ENCODE measurements at regions not wholly inside any gene's neighbourhood (a gene's known extent, or its start where the extent isn't known, plus 50 kb on each side); places are given as distances from the start of the nearest gene placed in this dataset.
A peak's percentile ranks its signal among the peaks of the same experiment; 100 is the strongest.
"Not testable (repeated sequence)": the region's sequence is repeated elsewhere in the genome, so short reads cannot be mapped to it uniquely, and the experiment has no call there.

- POLR2A ChIA-PET; DNase-seq; H3K4me1 Mint-ChIP-seq; H3K27ac Mint-ChIP-seq; H3K9me3 Mint-ChIP-seq; H3K36me3 Mint-ChIP-seq (ENCODE audit: low read depth); H3K4me3 Mint-ChIP-seq; CTCF ChIA-PET; H3K27me3 Mint-ChIP-seq: not testable (repeated sequence)
These were observed 147.9 kb downstream of the MSL3 start for GRCh38 chrX:11905933-11906332.

- CTCF ChIA-PET, result no interaction called here
- Mint-ChIP-seq H3K27ac (no peak overlapping the region), H3K27me3 (peaks cover 3% of the 10 kb centered on the region), H3K4me1 (peaks cover 8% of the 10 kb centered on the region), H3K9me3 (peaks cover 3% of the 10 kb centered on the region), H3K4me3 (no peak overlapping the region), H3K36me3 (ENCODE audit: low read depth) (no peaks in the 10 kb centered on the region)
- DNase-seq, result peak; percentile 33
- POLR2A ChIA-PET, result no interaction called here
These were observed 150.3 kb downstream of the MSL3 start for GRCh38 chrX:11908371-11908770.

GRCh38 chrX:11913001-11913400 lies 155.0 kb downstream of the MSL3 start:
- H3K4me3 Mint-ChIP-seq, result no peak overlapping the region
- POLR2A ChIA-PET, result no interaction called here
- no peak overlapping the region for H3K27ac Mint-ChIP-seq
- no peak for DNase-seq
- CTCF ChIA-PET, result no interaction called here
- no peaks in the 10 kb centered on the region for H3K9me3 Mint-ChIP-seq
- no peaks in the 10 kb centered on the region for H3K36me3 Mint-ChIP-seq (ENCODE audit: low read depth)
- H3K4me1 Mint-ChIP-seq, result peaks cover 3% of the 10 kb centered on the region
- peaks cover 8% of the 10 kb centered on the region for H3K27me3 Mint-ChIP-seq

DNA sequence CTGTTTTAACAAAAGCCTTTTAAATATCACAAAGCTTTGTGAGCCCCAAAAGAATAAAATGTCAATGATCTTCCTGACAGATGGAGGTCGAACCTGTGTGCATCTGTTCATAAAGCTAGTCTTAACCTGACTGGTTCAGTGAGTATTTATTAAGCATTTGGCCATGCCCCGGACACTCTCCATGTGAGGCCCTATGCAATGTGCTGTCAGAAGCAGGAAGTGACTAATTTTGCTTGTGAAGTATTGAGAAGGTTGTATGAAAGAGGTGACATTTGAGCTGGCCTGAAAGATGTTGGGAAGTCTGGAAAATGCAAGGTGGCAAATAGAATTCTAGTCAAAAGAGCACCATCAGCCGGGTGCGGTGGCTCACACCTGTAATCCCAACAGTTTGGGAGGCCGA lies 171.4 kb downstream of the MSL3 start:
- ChIA-PET POLR2A (no interaction called here), CTCF (no interaction called here)
- Mint-ChIP-seq H3K27ac (no peak overlapping the region), H3K36me3 (ENCODE audit: low read depth) (no peaks in the 10 kb centered on the region), H3K4me1 (no peaks in the 10 kb centered on the region), H3K9me3 (peaks cover 7% of the 10 kb centered on the region), H3K4me3 (no peak overlapping the region), H3K27me3 (no peaks in the 10 kb centered on the region)
- no peak for DNase-seq

GRCh38 chrX:11932423-11932822 lies 174.4 kb downstream of the MSL3 start:
- POLR2A ChIA-PET, result interaction anchor here (0.6 kb wide), 1 partner anchor 82 kb away, joined by 5 read pairs; no protein-coding TSS in a partner anchor
- no peak for DNase-seq
- no peaks in the 10 kb centered on the region for H3K4me1 Mint-ChIP-seq
- H3K9me3 Mint-ChIP-seq, result peaks cover 2% of the 10 kb centered on the region
- CTCF ChIA-PET, result no interaction called here
- H3K27ac Mint-ChIP-seq, result no peak overlapping the region
- H3K27me3 Mint-ChIP-seq, result no peaks in the 10 kb centered on the region
- H3K4me3 Mint-ChIP-seq, result no peak overlapping the region
- H3K36me3 Mint-ChIP-seq (ENCODE audit: low read depth), result no peaks in the 10 kb centered on the region

DNA sequence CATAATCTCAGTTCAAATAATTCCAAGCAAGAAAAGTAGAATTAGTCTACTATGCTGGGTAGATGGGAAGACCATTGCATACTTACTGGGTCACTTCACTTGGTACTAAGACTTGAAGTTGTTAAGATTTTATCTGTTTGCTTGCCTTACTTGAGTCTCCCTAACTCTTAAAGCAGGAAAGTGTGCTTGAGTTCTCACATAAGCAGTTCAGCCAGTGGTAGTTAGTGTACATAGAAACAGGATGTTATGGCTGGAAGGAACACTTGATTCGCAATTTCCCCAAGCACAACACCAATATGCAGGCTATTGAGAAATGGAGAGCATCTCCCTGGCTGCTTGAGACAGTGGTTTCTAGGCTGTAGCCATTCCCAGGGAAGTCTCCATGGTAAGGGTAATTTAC lies 176.1 kb downstream of the MSL3 start:
- H3K27ac Mint-ChIP-seq, result no peak overlapping the region
- no peaks in the 10 kb centered on the region for H3K9me3 Mint-ChIP-seq

GRCh38 chrX:11941571-11941970 lies 183.5 kb downstream of the MSL3 start:
- CTCF ChIA-PET, result no interaction called here
- H3K27me3 Mint-ChIP-seq, result no peaks in the 10 kb centered on the region

More for the DNA sequence above, 176.1 kb downstream of the MSL3 start:
- CTCF ChIA-PET, result no interaction called here
- H3K4me3 Mint-ChIP-seq, result no peak overlapping the region
- DNase-seq, result no peak
- H3K27me3 Mint-ChIP-seq, result no peaks in the 10 kb centered on the region
- no peaks in the 10 kb centered on the region for H3K36me3 Mint-ChIP-seq (ENCODE audit: low read depth)
- POLR2A ChIA-PET, result no interaction called here
- H3K4me1 Mint-ChIP-seq, result no peaks in the 10 kb centered on the region

GRCh38 chrX:11944501-11944900 lies 186.5 kb downstream of the MSL3 start:
- H3K27me3 Mint-ChIP-seq, result no peaks in the 10 kb centered on the region
- H3K27ac Mint-ChIP-seq, result no peak overlapping the region
- CTCF ChIA-PET, result no interaction called here
- no peaks in the 10 kb centered on the region for H3K36me3 Mint-ChIP-seq (ENCODE audit: low read depth)
- POLR2A ChIA-PET, result no interaction called here
- H3K9me3 Mint-ChIP-seq, result no peaks in the 10 kb centered on the region
- no peak overlapping the region for H3K4me3 Mint-ChIP-seq
- no peak for DNase-seq
- H3K4me1 Mint-ChIP-seq, result no peaks in the 10 kb centered on the region

More at GRCh38 chrX:11941571-11941970, 183.5 kb downstream of the MSL3 start:
- H3K36me3 Mint-ChIP-seq (ENCODE audit: low read depth), result no peaks in the 10 kb centered on the region
- no peaks in the 10 kb centered on the region for H3K4me1 Mint-ChIP-seq
- no peak for DNase-seq
- H3K27ac Mint-ChIP-seq, result no peak overlapping the region
- POLR2A ChIA-PET, result no interaction called here
- H3K4me3 Mint-ChIP-seq, result no peak overlapping the region
- no peaks in the 10 kb centered on the region for H3K9me3 Mint-ChIP-seq

- H3K27ac Mint-ChIP-seq, result no peak overlapping the region
- no peaks in the 10 kb centered on the region for H3K27me3 Mint-ChIP-seq
- H3K4me1 Mint-ChIP-seq, result no peaks in the 10 kb centered on the region
- H3K9me3 Mint-ChIP-seq, result no peaks in the 10 kb centered on the region
- H3K36me3 Mint-ChIP-seq (ENCODE audit: low read depth), result no peaks in the 10 kb centered on the region
- ChIA-PET CTCF (no interaction called here), POLR2A (no interaction called here)
- H3K4me3 Mint-ChIP-seq, result no peak overlapping the region
- no peak for DNase-seq
These were observed 189.0 kb upstream of the FRMPD4 start for GRCh38 chrX:11949291-11949690.

DNA sequence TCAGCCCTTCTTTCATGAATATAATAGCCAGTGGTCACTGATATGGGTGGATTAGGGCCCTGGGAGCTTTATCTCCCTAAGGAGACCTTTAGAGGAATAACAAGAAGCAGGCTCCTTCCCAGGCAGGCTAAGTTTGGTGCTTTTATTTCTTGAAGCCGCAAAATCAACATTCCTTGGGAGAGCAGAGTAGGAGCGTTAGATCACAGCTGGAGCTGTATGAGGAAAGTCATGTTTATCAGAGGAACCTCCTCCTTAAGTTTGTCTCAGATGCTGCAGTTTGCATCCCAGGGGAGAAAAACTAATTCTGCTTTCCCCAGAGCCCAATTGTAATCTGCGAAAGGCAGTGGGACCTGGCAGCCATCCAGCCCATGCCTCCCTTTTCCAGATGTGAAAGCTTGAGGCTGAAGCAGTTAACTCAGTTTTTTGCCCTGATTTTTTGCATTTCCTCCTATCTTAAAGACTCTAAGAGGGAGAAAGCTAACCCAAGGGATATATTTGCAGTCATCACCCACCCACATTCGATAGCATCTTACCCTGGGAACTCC lies 186.0 kb upstream of the FRMPD4 start:
- Mint-ChIP-seq H3K9me3 (no peaks in the 10 kb centered on the region), H3K4me1 (no peaks in the 10 kb centered on the region), H3K36me3 (ENCODE audit: low read depth) (no peaks in the 10 kb centered on the region), H3K27me3 (no peaks in the 10 kb centered on the region), H3K4me3 (no peak overlapping the region), H3K27ac (no peak overlapping the region)
- DNase-seq, result no peak
- ChIA-PET POLR2A (no interaction called here), CTCF (no interaction called here)

- no peaks in the 10 kb centered on the region for H3K27me3 Mint-ChIP-seq
- H3K36me3 Mint-ChIP-seq (ENCODE audit: low read depth), result no peaks in the 10 kb centered on the region
- no peaks in the 10 kb centered on the region for H3K9me3 Mint-ChIP-seq
- no peak overlapping the region for H3K27ac Mint-ChIP-seq
- H3K4me3 Mint-ChIP-seq, result no peak overlapping the region
- ChIA-PET POLR2A (no interaction called here), CTCF (interaction anchor here (1.2 kb wide), 1 partner anchor 54 kb away, joined by 3 read pairs; no protein-coding TSS in a partner anchor)
- DNase-seq, result no peak
- no peaks in the 10 kb centered on the region for H3K4me1 Mint-ChIP-seq
These were observed 184.7 kb upstream of the FRMPD4 start for GRCh38 chrX:11953615-11954014.

- DNase-seq, result no peak
- CTCF ChIA-PET, result interaction anchor here (1.2 kb wide), 1 partner anchor 53 kb away, joined by 3 read pairs; no protein-coding TSS in a partner anchor
These were observed 184.1 kb upstream of the FRMPD4 start for GRCh38 chrX:11954176-11954575.

DNA sequence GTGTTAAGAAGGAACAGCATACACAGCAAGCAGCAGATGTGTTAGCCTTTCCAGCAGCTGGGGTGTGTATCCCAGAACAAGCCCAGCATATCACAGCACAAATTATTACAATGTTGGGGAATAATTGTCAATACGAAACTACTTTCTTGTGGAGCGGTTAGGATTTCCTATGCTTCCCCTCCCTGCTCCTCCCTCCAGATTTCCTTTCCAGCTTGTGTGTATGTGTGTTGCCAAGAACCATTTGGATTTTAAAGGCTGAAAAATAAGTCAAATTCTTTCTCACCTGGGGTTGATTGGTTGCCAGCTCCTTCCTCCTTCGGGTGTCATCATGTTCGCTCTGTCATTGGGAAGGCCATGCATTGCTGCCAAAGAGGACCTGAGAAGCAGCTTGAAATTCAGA lies 178.2 kb upstream of the FRMPD4 start:
- H3K27ac Mint-ChIP-seq, result no peak overlapping the region
- no peaks in the 10 kb centered on the region for H3K27me3 Mint-ChIP-seq
- H3K36me3 Mint-ChIP-seq (ENCODE audit: low read depth), result no peaks in the 10 kb centered on the region
- no peak for DNase-seq
- no peaks in the 10 kb centered on the region for H3K9me3 Mint-ChIP-seq
- H3K4me1 Mint-ChIP-seq, result no peaks in the 10 kb centered on the region
- ChIA-PET CTCF (no interaction called here), POLR2A (no interaction called here)
- no peak overlapping the region for H3K4me3 Mint-ChIP-seq

More at GRCh38 chrX:11954176-11954575, 184.1 kb upstream of the FRMPD4 start:
- Mint-ChIP-seq H3K4me1 (no peaks in the 10 kb centered on the region), H3K36me3 (ENCODE audit: low read depth) (no peaks in the 10 kb centered on the region), H3K27me3 (no peaks in the 10 kb centered on the region), H3K9me3 (no peaks in the 10 kb centered on the region), H3K27ac (no peak overlapping the region), H3K4me3 (no peak overlapping the region)
- POLR2A ChIA-PET, result no interaction called here

DNA sequence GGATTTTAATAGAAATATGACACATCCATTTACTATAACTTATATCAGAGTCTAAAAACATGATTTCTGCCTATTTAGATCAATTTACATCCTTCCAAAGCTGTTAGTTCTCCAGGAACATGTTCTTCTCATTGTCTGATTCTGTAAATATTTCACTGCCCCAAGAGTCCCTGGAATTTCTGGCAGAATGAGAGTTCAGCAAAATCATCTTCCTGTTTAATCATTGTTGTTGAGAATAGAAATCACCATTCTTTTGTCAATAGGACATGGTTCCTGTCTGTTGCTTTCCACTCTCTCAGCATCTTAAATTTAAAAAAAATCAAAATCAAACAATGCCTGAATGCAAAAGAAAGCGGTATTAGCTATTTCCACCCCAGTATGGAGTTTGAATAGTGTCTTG lies 172.8 kb upstream of the FRMPD4 start:
- DNase-seq, result no peak
- Mint-ChIP-seq H3K36me3 (ENCODE audit: low read depth) (no peaks in the 10 kb centered on the region), H3K9me3 (no peaks in the 10 kb centered on the region), H3K27ac (no peak overlapping the region), H3K4me1 (no peaks in the 10 kb centered on the region), H3K27me3 (no peaks in the 10 kb centered on the region), H3K4me3 (no peak overlapping the region)
- POLR2A ChIA-PET, result no interaction called here
- CTCF ChIA-PET, result no interaction called here
